ENCODE measurements at regions not wholly inside any gene's neighbourhood (a gene's known extent, or its start where the extent isn't known, plus 50 kb on each side); places are given as distances from the start of the nearest gene placed in this dataset.

DNA sequence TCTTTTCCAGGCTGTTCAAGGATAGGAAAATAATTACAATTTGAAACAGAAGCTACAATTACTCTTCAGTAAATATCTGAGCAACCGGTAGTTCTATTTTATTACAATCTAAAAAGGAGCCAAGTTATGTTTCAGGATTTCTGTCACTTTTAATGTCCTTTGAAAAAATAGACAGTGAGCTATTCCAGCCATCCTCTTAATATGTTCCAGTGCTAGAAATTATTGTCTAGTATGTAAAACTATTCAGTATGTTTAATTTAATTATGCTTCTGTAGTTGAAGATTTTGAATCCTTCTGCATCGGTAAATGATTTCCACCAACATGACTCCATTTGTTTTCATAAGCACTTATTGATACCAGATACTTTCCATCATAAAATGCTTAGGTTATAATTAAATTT, 129.6 kb upstream of the SEMA3D start:
- DNase-seq (ENCODE audit: low spot score), result no peak
- Mint-ChIP-seq H3K27ac (no peak overlapping the region), H3K36me3 (ENCODE audit: low read depth) (no peaks in the 10 kb centered on the region), H3K4me1 (ENCODE audit: low read depth) (no peaks in the 10 kb centered on the region), H3K4me3 (no peak overlapping the region), H3K9me3 (no peaks in the 10 kb centered on the region), H3K27me3 (ENCODE audit: insufficient read depth) (no peaks in the 10 kb centered on the region)
- intact Hi-C loops (cut with micrococcal nuclease), result no loop called here

GRCh38 chr7:85310301-85310700, 123.4 kb upstream of the SEMA3D start:
- intact Hi-C loops (cut with micrococcal nuclease), result no loop called here
- no peaks in the 10 kb centered on the region for H3K9me3 Mint-ChIP-seq
- no peaks in the 10 kb centered on the region for H3K36me3 Mint-ChIP-seq (ENCODE audit: low read depth)

DNA sequence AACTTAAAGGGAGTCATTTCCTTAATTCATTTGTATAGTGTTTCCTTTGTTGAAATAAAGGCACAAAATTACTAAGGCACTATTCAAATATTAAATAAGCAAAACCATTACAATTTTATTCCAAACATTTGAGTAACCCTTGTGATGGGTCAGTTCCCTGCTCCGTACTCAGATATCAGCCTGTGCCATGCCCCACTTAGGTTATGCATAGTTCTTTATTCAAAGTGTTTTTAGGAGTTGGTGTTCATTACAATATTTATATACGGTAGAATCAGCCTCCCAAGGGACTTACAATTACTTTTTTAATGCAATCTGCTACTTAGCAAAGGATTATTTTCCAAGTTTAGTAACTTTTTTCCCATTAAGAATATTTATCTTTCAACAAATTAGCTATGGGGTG, 119.3 kb upstream of the SEMA3D start:
- Mint-ChIP-seq H3K9me3 (no peaks in the 10 kb centered on the region), H3K27me3 (ENCODE audit: insufficient read depth) (no peaks in the 10 kb centered on the region), H3K4me3 (no peak overlapping the region), H3K36me3 (ENCODE audit: low read depth) (no peaks in the 10 kb centered on the region), H3K4me1 (ENCODE audit: low read depth) (no peaks in the 10 kb centered on the region), H3K27ac (no peak overlapping the region)
- no peak for DNase-seq (ENCODE audit: low spot score)
- intact Hi-C loops (cut with micrococcal nuclease), result no loop called here

More at GRCh38 chr7:85310301-85310700, 123.4 kb upstream of the SEMA3D start:
- H3K27ac Mint-ChIP-seq, result no peak overlapping the region
- no peak overlapping the region for H3K4me3 Mint-ChIP-seq
- H3K4me1 Mint-ChIP-seq (ENCODE audit: low read depth), result no peaks in the 10 kb centered on the region
- no peaks in the 10 kb centered on the region for H3K27me3 Mint-ChIP-seq (ENCODE audit: insufficient read depth)
- DNase-seq (ENCODE audit: low spot score), result no peak

DNA sequence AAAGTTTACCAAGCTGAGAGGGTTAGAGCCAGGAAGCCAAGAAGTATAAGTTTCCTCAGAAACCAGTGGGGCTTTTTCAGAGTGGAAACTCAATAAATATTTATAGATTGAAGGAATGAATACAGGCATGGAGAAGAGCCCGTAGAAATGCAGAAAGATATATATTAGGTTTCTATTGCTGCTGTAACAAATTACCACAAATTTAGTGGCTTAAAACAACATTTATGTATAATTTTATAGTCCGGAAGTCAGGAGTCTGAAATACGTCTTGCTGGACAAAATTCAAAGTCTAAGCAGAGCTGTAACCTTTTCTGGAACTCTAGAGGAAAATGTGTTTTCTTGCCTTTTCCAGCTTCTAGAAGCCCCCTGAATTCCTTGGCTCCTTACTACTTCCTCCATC, 107.3 kb upstream of the SEMA3D start:
- no peak for DNase-seq (ENCODE audit: low spot score)
- Mint-ChIP-seq H3K27ac (no peak overlapping the region), H3K36me3 (ENCODE audit: low read depth) (no peaks in the 10 kb centered on the region), H3K4me3 (no peak overlapping the region), H3K9me3 (no peaks in the 10 kb centered on the region), H3K4me1 (ENCODE audit: low read depth) (no peaks in the 10 kb centered on the region), H3K27me3 (ENCODE audit: insufficient read depth) (no peaks in the 10 kb centered on the region)
- intact Hi-C loops (cut with micrococcal nuclease), result no loop called here

DNA sequence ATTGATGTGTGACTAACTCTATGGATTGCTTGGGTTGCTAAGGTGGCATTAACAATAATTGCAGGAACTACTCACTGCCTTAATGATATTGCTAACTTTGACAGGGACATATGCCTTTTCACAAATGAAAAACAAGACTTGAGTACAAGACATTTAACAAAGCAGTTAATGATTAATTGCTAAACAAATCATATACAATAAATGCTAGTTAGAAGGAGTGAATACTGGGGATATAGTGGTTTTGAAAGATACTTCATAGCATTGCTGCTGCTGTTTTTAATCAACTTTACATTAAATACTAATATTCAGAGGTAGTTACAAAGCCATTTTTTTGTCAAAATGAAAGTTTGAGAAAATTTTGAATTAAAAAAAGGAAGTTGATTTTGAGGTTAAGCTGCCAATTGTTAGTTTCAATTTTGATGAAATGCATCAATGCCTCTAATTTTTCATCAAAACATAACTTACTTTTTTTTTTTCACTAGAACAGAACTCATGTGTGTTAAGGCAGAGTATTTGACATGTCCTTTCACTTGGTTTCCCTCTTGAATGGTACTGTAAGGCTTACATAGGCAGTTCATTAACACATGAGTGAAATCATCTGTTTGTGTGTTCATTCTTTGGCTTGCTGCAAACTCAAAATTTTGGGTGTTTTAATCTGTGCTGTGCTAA, 106.2 kb upstream of the SEMA3D start:
- H3K27ac Mint-ChIP-seq, result no peak overlapping the region
- intact Hi-C loops (cut with micrococcal nuclease), result no loop called here
- no peaks in the 10 kb centered on the region for H3K36me3 Mint-ChIP-seq (ENCODE audit: low read depth)
- H3K4me1 Mint-ChIP-seq (ENCODE audit: low read depth), result no peaks in the 10 kb centered on the region
- DNase-seq (ENCODE audit: low spot score), result no peak
- no peaks in the 10 kb centered on the region for H3K9me3 Mint-ChIP-seq
- H3K27me3 Mint-ChIP-seq (ENCODE audit: insufficient read depth), result no peaks in the 10 kb centered on the region
- no peak overlapping the region for H3K4me3 Mint-ChIP-seq

DNA sequence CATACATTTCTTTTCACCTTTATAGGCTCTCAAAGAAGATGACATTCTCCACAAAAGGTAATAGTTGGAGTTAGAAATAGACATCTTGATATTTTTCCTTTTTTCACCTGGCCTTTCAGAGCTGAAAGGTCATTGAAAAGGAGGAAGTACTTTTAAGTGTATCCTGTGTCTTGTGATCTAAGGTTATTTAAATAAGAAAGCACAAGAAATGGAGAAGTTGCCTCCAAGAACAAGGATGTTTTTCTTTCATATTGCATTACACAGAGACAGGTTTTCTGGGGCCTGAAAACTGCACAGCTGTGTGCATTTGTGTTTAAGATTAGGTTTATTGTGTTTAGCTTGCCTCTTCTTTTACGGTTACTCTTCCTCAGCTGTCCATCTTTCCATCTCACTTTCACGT, 103.4 kb upstream of the SEMA3D start:
- DNase-seq (ENCODE audit: low spot score), result no peak
- no peaks in the 10 kb centered on the region for H3K9me3 Mint-ChIP-seq
- H3K4me3 Mint-ChIP-seq, result no peak overlapping the region
- no peaks in the 10 kb centered on the region for H3K27me3 Mint-ChIP-seq (ENCODE audit: insufficient read depth)
- no peaks in the 10 kb centered on the region for H3K36me3 Mint-ChIP-seq (ENCODE audit: low read depth)
- H3K4me1 Mint-ChIP-seq (ENCODE audit: low read depth), result no peaks in the 10 kb centered on the region
- H3K27ac Mint-ChIP-seq, result no peak overlapping the region
- intact Hi-C loops (cut with micrococcal nuclease), result no loop called here

- no peaks in the 10 kb centered on the region for H3K4me1 Mint-ChIP-seq (ENCODE audit: low read depth)
- intact Hi-C loops (cut with micrococcal nuclease), result no loop called here
- H3K27me3 Mint-ChIP-seq (ENCODE audit: insufficient read depth), result no peaks in the 10 kb centered on the region
- no peak for DNase-seq (ENCODE audit: low spot score)
- no peaks in the 10 kb centered on the region for H3K9me3 Mint-ChIP-seq
- H3K27ac Mint-ChIP-seq, result no peak overlapping the region
- H3K4me3 Mint-ChIP-seq, result no peak overlapping the region
- no peaks in the 10 kb centered on the region for H3K36me3 Mint-ChIP-seq (ENCODE audit: low read depth)
These were observed 102.4 kb upstream of the SEMA3D start for GRCh38 chr7:85289279-85289678.

DNA sequence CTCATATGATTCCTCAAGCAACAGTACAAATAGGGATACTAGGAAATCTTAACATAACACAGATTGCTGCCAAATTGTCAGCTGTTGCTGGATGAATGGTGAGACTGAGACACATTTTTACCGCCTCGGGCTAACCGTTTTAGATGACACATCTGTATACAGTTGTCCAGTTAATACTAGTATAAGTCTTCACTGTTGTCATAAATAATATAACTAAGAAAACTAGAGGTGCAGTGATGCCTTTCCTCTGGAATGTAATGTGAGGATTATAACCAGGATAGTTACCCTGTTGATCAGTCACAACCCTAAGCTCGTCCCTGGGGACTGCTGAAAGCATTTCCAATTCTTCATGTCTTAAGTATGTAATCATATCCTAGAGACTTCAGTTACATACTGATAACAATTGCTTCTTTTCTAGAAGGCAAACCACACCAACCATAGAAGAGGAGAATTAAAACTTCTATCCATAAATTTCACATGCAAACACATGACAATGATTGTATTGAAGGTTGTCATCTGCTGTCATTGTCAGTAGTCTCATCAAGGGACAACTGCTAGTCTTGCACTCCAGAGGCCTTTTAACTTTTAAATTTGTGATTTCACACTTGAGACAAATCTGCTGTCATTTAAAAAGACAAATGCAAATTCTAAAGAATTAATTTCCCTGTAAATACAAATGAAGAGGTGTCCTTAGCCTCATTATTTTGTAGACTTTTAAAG, 100.4 kb upstream of the SEMA3D start:
- Mint-ChIP-seq H3K4me1 (ENCODE audit: low read depth) (no peaks in the 10 kb centered on the region), H3K36me3 (ENCODE audit: low read depth) (no peaks in the 10 kb centered on the region), H3K27ac (no peak overlapping the region), H3K4me3 (no peak overlapping the region), H3K9me3 (no peaks in the 10 kb centered on the region), H3K27me3 (ENCODE audit: insufficient read depth) (no peaks in the 10 kb centered on the region)
- no peak for DNase-seq (ENCODE audit: low spot score)
- intact Hi-C loops (cut with micrococcal nuclease), result no loop called here

DNA sequence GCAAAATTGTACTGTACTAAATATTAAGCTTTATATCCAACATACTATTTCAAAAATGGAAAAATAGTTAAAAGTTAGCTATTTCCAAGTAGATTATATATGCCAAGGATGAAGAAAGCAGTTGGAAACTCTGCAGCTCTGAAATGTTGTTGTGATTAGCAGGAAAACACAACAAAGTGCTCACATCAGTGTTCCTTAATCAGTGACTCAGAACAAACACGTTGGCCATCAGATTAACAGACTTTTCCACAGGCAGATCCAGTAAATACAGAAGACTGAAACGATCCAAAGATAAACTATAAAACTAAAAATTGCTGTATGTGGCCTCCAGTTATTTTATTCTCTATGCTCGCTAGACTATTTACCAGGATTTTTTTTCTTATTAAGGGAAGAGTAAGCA, 99.6 kb upstream of the SEMA3D start:
- no peaks in the 10 kb centered on the region for H3K36me3 Mint-ChIP-seq (ENCODE audit: low read depth)
- DNase-seq (ENCODE audit: low spot score), result no peak
- no peaks in the 10 kb centered on the region for H3K9me3 Mint-ChIP-seq
- H3K27ac Mint-ChIP-seq, result no peak overlapping the region
- no peaks in the 10 kb centered on the region for H3K4me1 Mint-ChIP-seq (ENCODE audit: low read depth)
- no peak overlapping the region for H3K4me3 Mint-ChIP-seq
- intact Hi-C loops (cut with micrococcal nuclease), result no loop called here
- H3K27me3 Mint-ChIP-seq (ENCODE audit: insufficient read depth), result no peaks in the 10 kb centered on the region

DNA sequence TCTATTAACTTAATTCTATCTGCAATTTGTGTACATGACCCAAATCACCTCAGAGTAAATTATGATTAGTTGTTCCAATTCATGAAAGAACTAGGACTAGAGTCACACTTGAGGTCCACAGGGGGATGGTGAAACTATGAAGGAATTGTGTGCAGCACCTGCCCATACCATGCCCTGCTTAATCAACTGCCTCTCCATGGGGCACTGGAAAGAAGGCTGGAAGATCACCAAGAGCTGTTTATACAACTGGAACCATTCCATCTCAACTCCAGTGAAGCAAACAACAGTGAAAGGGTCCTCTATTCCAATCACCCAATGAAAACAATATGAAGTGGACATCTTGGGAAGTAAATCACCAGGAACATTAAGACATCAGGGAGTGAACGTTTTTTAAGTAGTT, 98.7 kb upstream of the SEMA3D start:
- H3K36me3 Mint-ChIP-seq (ENCODE audit: low read depth), result no peaks in the 10 kb centered on the region

DNA sequence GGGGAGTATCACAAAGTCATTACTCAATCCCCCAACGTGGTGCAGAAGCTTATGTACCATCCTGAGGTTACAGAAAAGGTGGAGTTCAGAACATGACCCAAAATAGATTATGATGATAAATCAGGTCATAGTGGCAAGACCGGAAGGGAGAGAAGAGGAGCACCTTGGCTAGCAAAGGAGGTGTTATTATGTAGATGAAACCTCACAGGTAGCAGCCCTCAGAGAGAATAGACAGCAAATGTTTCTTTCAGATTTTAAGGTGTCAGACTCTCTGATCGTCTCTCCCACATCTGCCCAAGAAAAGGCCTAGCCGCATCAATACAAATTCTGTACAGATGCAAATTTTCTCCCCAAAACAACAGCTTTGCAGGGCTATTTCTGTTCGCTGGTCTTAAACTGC, 88.3 kb upstream of the SEMA3D start:
- H3K4me1 Mint-ChIP-seq (ENCODE audit: low read depth), result no peaks in the 10 kb centered on the region
- H3K27me3 Mint-ChIP-seq (ENCODE audit: insufficient read depth), result no peaks in the 10 kb centered on the region
- DNase-seq (ENCODE audit: low spot score), result no peak
- no peaks in the 10 kb centered on the region for H3K36me3 Mint-ChIP-seq (ENCODE audit: low read depth)
- H3K4me3 Mint-ChIP-seq, result no peak overlapping the region
- intact Hi-C loops (cut with micrococcal nuclease), result no loop called here
- H3K9me3 Mint-ChIP-seq, result no peaks in the 10 kb centered on the region
- H3K27ac Mint-ChIP-seq, result no peak overlapping the region

More for the DNA sequence above, 98.7 kb upstream of the SEMA3D start:
- DNase-seq (ENCODE audit: low spot score), result no peak
- Mint-ChIP-seq H3K4me3 (no peak overlapping the region), H3K27me3 (ENCODE audit: insufficient read depth) (no peaks in the 10 kb centered on the region), H3K27ac (no peak overlapping the region), H3K4me1 (ENCODE audit: low read depth) (no peaks in the 10 kb centered on the region), H3K9me3 (no peaks in the 10 kb centered on the region)
- intact Hi-C loops (cut with micrococcal nuclease), result no loop called here

- intact Hi-C loops (cut with micrococcal nuclease), result no loop called here
- no peak overlapping the region for H3K27ac Mint-ChIP-seq
- H3K9me3 Mint-ChIP-seq, result no peaks in the 10 kb centered on the region
These were observed 87.6 kb upstream of the SEMA3D start for GRCh38 chr7:85274454-85274853.

GRCh38 chr7:85262891-85263290, 76.0 kb upstream of the SEMA3D start:
- no peak overlapping the region for H3K27ac Mint-ChIP-seq
- H3K36me3 Mint-ChIP-seq (ENCODE audit: low read depth), result no peaks in the 10 kb centered on the region
- no peaks in the 10 kb centered on the region for H3K27me3 Mint-ChIP-seq (ENCODE audit: insufficient read depth)
- intact Hi-C loops (cut with micrococcal nuclease), result no loop called here
- no peaks in the 10 kb centered on the region for H3K9me3 Mint-ChIP-seq
- no peaks in the 10 kb centered on the region for H3K4me1 Mint-ChIP-seq (ENCODE audit: low read depth)
- DNase-seq (ENCODE audit: low spot score), result no peak
- H3K4me3 Mint-ChIP-seq, result no peak overlapping the region

More at GRCh38 chr7:85274454-85274853, 87.6 kb upstream of the SEMA3D start:
- no peak overlapping the region for H3K4me3 Mint-ChIP-seq
- no peaks in the 10 kb centered on the region for H3K4me1 Mint-ChIP-seq (ENCODE audit: low read depth)
- no peaks in the 10 kb centered on the region for H3K36me3 Mint-ChIP-seq (ENCODE audit: low read depth)
- no peaks in the 10 kb centered on the region for H3K27me3 Mint-ChIP-seq (ENCODE audit: insufficient read depth)
- DNase-seq (ENCODE audit: low spot score), result no peak
